Skeletal muscle tissue (tissue), 3 donors: ENCODE measurements at regions not wholly inside any gene's neighbourhood (a gene's known extent, or its start where the extent isn't known, plus 50 kb on each side); places are given as distances from the start of the nearest gene placed in this dataset.

ENCODE experiments used
- H3K27ac ChIP-seq: one replicate; pipeline ENCODE4 v1.7.0; 2013; ENCODE audit warnings: mild to moderate bottlenecking, low read depth, low read length, inconsistent platforms
- H3K27me3 ChIP-seq, 3 donors: one replicate each; pipeline ENCODE4 v1.7.0; 2013; ENCODE audit warnings: low read length in 3 of 3; ENCODE audit not compliant: control insufficient read depth in 3 of 3, insufficient read depth in 3 of 3
- H3K36me3 ChIP-seq, 3 donors: one replicate each; pipeline ENCODE4 v1.7.0; 2013; ENCODE audit warnings: low read length in 3 of 3; ENCODE audit not compliant: control insufficient read depth in 3 of 3, insufficient read depth in 3 of 3
- H3K4me1 ChIP-seq, 3 donors: one replicate each; pipeline ENCODE4 v1.7.0; 2013; ENCODE audit warnings: low read length in 3 of 3, mild to moderate bottlenecking in 3 of 3; ENCODE audit not compliant: control insufficient read depth in 3 of 3, insufficient read depth in 3 of 3
- H3K4me3 ChIP-seq, 3 donors: one replicate each; pipeline ENCODE4 v1.7.0; 2013; ENCODE audit warnings: low read length in 3 of 3
- H3K9ac ChIP-seq, 3 donors: one replicate each; pipeline ENCODE4 v1.7.0; 2013; ENCODE audit warnings: low read length in 3 of 3, mild to moderate bottlenecking in 3 of 3, moderate library complexity in 2 of 3, low read depth in 1 of 3
- H3K9me3 ChIP-seq, 3 donors: one replicate each; pipeline ENCODE4 v1.7.0; 2013; ENCODE audit warnings: low read length in 3 of 3; ENCODE audit not compliant: control insufficient read depth in 3 of 3
- donor health status: Osteomylitis.

GRCh38 chr13:104733427-104733826, 1667.2 kb upstream of the SLC10A2 start:
- Histone ChIP-seq H3K27me3 (no peaks in the 10 kb centered on the region), H3K4me3 (no peak overlapping the region), H3K9me3 (no peaks in the 10 kb centered on the region), H3K36me3 (no peaks in the 10 kb centered on the region), H3K27ac (no peak overlapping the region), H3K9ac (no peak overlapping the region), H3K4me1 (no peaks in the 10 kb centered on the region)

DNA sequence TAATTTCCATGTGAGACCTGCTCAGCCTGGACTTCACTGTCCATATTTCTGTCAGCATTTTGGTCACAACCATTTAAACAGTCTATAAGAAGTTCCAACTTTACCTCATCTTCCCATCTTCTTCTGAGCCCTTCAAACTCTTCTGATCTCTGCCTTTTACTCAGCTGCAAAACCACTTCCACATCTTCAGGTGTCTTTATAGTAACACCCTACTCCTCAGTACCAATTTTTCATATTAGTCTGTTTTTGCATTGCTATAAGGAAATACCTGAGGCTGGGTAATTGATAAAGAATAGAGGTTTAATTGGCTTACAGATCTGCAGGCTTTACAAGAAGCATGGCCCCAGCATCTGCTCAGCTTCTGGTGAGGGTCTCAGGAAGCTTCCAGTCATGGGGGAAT, 1648.9 kb upstream of the SLC10A2 start:
- H3K36me3 ChIP-seq: no peaks in the 10 kb centered on the region
- H3K9me3 ChIP-seq: no peaks in the 10 kb centered on the region
- no peak overlapping the region for H3K4me3 ChIP-seq
- H3K9ac ChIP-seq: no peak overlapping the region
- no peaks in the 10 kb centered on the region for H3K27me3 ChIP-seq
- no peaks in the 10 kb centered on the region for H3K4me1 ChIP-seq
- H3K27ac ChIP-seq: no peak overlapping the region

- Histone ChIP-seq H3K27ac (no peak overlapping the region), H3K4me3 (no peak overlapping the region), H3K9me3 (no peaks in the 10 kb centered on the region), H3K9ac (no peak overlapping the region), H3K4me1 (no peaks in the 10 kb centered on the region), H3K36me3 (no peaks in the 10 kb centered on the region), H3K27me3 (no peaks in the 10 kb centered on the region)
Observed at GRCh38 chr13:104705031-104705750, 1639.0 kb upstream of the SLC10A2 start.

- no peaks in the 10 kb centered on the region for H3K27me3 ChIP-seq
- no peaks in the 10 kb centered on the region for H3K4me1 ChIP-seq
- no peak overlapping the region for H3K27ac ChIP-seq
- H3K4me3 ChIP-seq: no peak overlapping the region
- H3K9ac ChIP-seq: no peak overlapping the region
- H3K36me3 ChIP-seq: no peaks in the 10 kb centered on the region
- no peaks in the 10 kb centered on the region for H3K9me3 ChIP-seq
Observed at GRCh38 chr13:104701591-104701990, 1635.4 kb upstream of the SLC10A2 start.

DNA sequence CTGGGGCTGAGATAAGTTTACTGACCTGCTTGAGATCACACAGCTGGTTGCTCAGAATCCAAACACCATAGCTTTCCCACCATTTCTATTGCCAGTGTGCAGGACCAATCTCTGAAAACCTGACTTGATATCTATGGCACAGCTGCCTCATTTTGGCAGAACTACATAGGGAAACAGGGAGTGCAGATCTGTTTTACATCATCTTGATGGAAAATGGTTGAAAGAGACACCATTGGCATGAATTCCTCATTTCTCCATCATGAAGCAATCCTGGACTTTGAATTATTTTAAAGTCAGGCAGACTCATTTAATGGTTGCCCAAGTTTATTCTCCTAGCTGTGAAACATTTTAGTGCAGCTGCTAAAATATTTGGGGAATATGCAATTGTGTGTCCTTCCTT, 1628.2 kb upstream of the SLC10A2 start:
- Histone ChIP-seq H3K36me3 (no peaks in the 10 kb centered on the region), H3K4me1 (no peaks in the 10 kb centered on the region), H3K27me3 (no peaks in the 10 kb centered on the region), H3K9ac (no peak overlapping the region), H3K9me3 (no peaks in the 10 kb centered on the region), H3K27ac (no peak overlapping the region), H3K4me3 (no peak overlapping the region)

- Histone ChIP-seq H3K27me3 (no peaks in the 10 kb centered on the region), H3K9ac (no peak overlapping the region), H3K9me3 (no peaks in the 10 kb centered on the region), H3K36me3 (no peaks in the 10 kb centered on the region), H3K4me3 (no peak overlapping the region), H3K27ac (no peak overlapping the region), H3K4me1 (no peaks in the 10 kb centered on the region)
Observed at GRCh38 chr13:104693126-104693525, 1626.9 kb upstream of the SLC10A2 start.

DNA sequence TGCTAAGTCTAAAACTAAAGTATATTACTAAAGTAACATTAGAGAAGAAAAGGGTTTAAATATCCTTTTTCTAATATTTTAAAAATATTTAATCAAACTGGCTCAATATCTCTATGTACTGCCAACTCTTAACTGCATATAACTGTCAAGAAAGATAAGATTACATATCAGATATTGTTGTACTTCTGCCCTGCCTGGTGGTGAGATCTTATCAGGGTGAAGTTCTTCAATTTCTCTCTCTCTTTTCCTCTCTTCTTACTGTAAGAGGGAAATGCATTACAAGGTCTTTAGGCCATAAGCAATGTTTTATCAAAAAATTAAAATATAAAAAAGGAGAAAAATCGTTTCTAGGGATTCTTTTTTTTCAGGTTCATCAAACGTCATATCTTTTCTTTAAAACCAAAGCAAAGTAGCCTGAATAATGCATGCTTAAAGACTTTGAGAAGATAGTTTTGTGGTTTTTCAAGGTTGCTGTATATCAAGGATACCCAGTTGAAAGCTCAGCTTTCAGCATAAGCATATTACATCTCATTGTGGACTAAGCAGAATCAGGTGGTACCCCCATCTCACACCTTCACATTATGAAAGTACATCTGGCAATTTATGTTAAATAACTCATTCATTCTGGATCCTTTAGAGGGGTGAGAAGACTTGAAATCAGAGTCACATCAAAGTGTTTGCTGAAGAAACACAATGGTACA, 1625.7 kb upstream of the SLC10A2 start:
- Histone ChIP-seq H3K9ac (no peak overlapping the region), H3K36me3 (no peaks in the 10 kb centered on the region), H3K4me3 (no peak overlapping the region), H3K27ac (no peak overlapping the region), H3K4me1 (no peaks in the 10 kb centered on the region), H3K27me3 (no peaks in the 10 kb centered on the region), H3K9me3 (no peaks in the 10 kb centered on the region)

DNA sequence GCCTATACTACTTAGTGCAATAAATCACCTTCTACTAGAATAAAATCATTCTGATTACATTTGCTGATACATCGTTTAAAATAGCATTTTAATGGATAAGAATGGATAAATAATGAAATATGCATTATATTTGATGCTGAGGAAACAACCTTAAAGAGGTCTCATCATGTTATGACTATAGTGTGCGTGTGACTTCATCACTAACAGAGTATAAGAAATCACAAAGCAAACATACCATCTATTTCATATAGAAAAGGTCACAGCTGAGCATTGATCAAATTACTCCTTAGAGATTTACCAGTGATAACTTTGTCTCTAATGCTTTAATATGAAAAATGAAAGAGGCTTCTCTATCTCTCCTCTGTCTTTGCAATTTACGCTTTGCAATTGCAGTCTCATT, 1620.3 kb upstream of the SLC10A2 start:
- H3K27me3 ChIP-seq: no peaks in the 10 kb centered on the region

GRCh38 chr13:104683789-104684188, 1617.6 kb upstream of the SLC10A2 start:
- H3K27me3 ChIP-seq: no peaks in the 10 kb centered on the region
- no peak overlapping the region for H3K4me3 ChIP-seq
- no peaks in the 10 kb centered on the region for H3K36me3 ChIP-seq
- no peak overlapping the region for H3K9ac ChIP-seq
- no peak overlapping the region for H3K27ac ChIP-seq
- no peaks in the 10 kb centered on the region for H3K4me1 ChIP-seq
- H3K9me3 ChIP-seq: no peaks in the 10 kb centered on the region

More for the DNA sequence above, 1620.3 kb upstream of the SLC10A2 start:
- no peaks in the 10 kb centered on the region for H3K36me3 ChIP-seq
- no peak overlapping the region for H3K4me3 ChIP-seq
- H3K9me3 ChIP-seq: no peaks in the 10 kb centered on the region
- no peak overlapping the region for H3K27ac ChIP-seq
- no peak overlapping the region for H3K9ac ChIP-seq
- no peaks in the 10 kb centered on the region for H3K4me1 ChIP-seq

- H3K4me1 ChIP-seq: no peaks in the 10 kb centered on the region
- no peaks in the 10 kb centered on the region for H3K36me3 ChIP-seq
- no peaks in the 10 kb centered on the region for H3K27me3 ChIP-seq
- H3K9me3 ChIP-seq: no peaks in the 10 kb centered on the region
- no peak overlapping the region for H3K9ac ChIP-seq
- H3K4me3 ChIP-seq: no peak overlapping the region
- no peak overlapping the region for H3K27ac ChIP-seq
Observed at GRCh38 chr13:104678161-104678560, 1611.9 kb upstream of the SLC10A2 start.
